CD4-positive, alpha-beta T cell treated with Interleukin-1 beta for 1 hour (primary cell): ENCODE measurements at regions not wholly inside any gene's neighbourhood (a gene's known extent, or its start where the extent isn't known, plus 50 kb on each side); places are given as distances from the start of the nearest gene placed in this dataset.
"Not testable (repeated sequence)": the region's sequence is repeated elsewhere in the genome, so short reads cannot be mapped to it uniquely, and the experiment has no call there.

Source experiments
- DNase-seq, 2 donors: peaks; one replicate each; pipeline ENCODE4 v3.0.0-alpha.2; 2020 to 2022

GRCh38 chr3:35849496-35849895 lies 210.2 kb downstream of the ARPP21 start:
- no peak for DNase-seq

GRCh38 chr3:35849963-35850362 lies 210.6 kb downstream of the ARPP21 start:
- no peak for DNase-seq

- DNase-seq: no peak
Observed at GRCh38 chr3:35857004-35857403, 217.7 kb downstream of the ARPP21 start.

GRCh38 chr3:35862057-35862456 lies 222.7 kb downstream of the ARPP21 start:
- DNase-seq: no peak

GRCh38 chr3:35864871-35865270 lies 225.5 kb downstream of the ARPP21 start:
- DNase-seq: no peak

- no peak for DNase-seq
Observed at GRCh38 chr3:35867791-35868190, 228.5 kb downstream of the ARPP21 start.

- no peak for DNase-seq
Observed at GRCh38 chr3:35871009-35871408, 231.7 kb downstream of the ARPP21 start.

- DNase-seq: no peak
Observed at GRCh38 chr3:35883929-35884328, 244.6 kb downstream of the ARPP21 start.

GRCh38 chr3:35894735-35895134 lies 255.4 kb downstream of the ARPP21 start:
- DNase-seq: no peak

- no peak for DNase-seq
Observed at GRCh38 chr3:35899245-35899644, 259.9 kb downstream of the ARPP21 start.

GRCh38 chr3:35900079-35900478 lies 260.8 kb downstream of the ARPP21 start:
- DNase-seq: no peak

- peak; percentile 10 to 18 for DNase-seq
Observed at GRCh38 chr3:35908366-35909232, 269.3 kb downstream of the ARPP21 start.

- DNase-seq: no peak
Observed at GRCh38 chr3:35919160-35919559, 279.8 kb downstream of the ARPP21 start.

GRCh38 chr3:35921718-35922117 lies 282.4 kb downstream of the ARPP21 start:
- DNase-seq: no peak

GRCh38 chr3:35924070-35924469 lies 284.7 kb downstream of the ARPP21 start:
- DNase-seq: not testable (repeated sequence)

- DNase-seq: no peak
Observed at GRCh38 chr3:35927441-35927840, 288.1 kb downstream of the ARPP21 start.

- no peak for DNase-seq
Observed at GRCh38 chr3:35929158-35929557, 289.8 kb downstream of the ARPP21 start.

- DNase-seq: no peak
Observed at GRCh38 chr3:35931867-35932266, 292.5 kb downstream of the ARPP21 start.

- DNase-seq: no peak
Observed at GRCh38 chr3:35932995-35933394, 293.7 kb downstream of the ARPP21 start.

- DNase-seq: no peak
Observed at GRCh38 chr3:35936571-35936970, 297.2 kb downstream of the ARPP21 start.

- no peak for DNase-seq
Observed at GRCh38 chr3:35944926-35945710, 305.8 kb downstream of the ARPP21 start.

GRCh38 chr3:35946121-35946853 lies 307.0 kb downstream of the ARPP21 start:
- no peak for DNase-seq

- no peak for DNase-seq
Observed at GRCh38 chr3:35946854-35947515, 307.7 kb downstream of the ARPP21 start.
